ENCODE measurements at regions not wholly inside any gene's neighbourhood (a gene's known extent, or its start where the extent isn't known, plus 50 kb on each side); places are given as distances from the start of the nearest gene placed in this dataset.

GRCh38 chr10:50963063-50963462, 77.6 kb upstream of the A1CF start:
- no peak for TF ChIP-seq CTCF (IDR thresholded peaks at IDR 0.05)
- no peak for TF ChIP-seq POLR2A (IDR thresholded peaks at IDR 0.05)

Data from gastroesophageal sphincter (tissue), 3 donors.